HG02970 (cell line): ENCODE measurements at regions not wholly inside any gene's neighbourhood (a gene's known extent, or its start where the extent isn't known, plus 50 kb on each side); places are given as distances from the start of the nearest gene placed in this dataset.

Source experiments
- ATAC-seq: cut with Tn5 transposase; IDR thresholded peaks from one replicate; pipeline ENCODE4 v1.9.1; 2021; ENCODE audit warnings: mild to moderate bottlenecking, moderate library complexity, moderate number of reproducible peaks; ENCODE audit not compliant: unreplicated experiment, low FRiP score

- no peak for ATAC-seq
These were observed 517.7 kb upstream of the PSMD7 start for GRCh38 chr16:73778887-73779286.

- ATAC-seq: no peak
These were observed 520.7 kb upstream of the PSMD7 start for GRCh38 chr16:73775841-73776388.

- no peak for ATAC-seq
These were observed 525.2 kb upstream of the PSMD7 start for GRCh38 chr16:73771196-73772064.

- no peak for ATAC-seq
These were observed 527.8 kb upstream of the PSMD7 start for GRCh38 chr16:73768786-73769203.

GRCh38 chr16:73764321-73764720 lies 532.3 kb upstream of the PSMD7 start:
- no peak for ATAC-seq

GRCh38 chr16:73756289-73757178 lies 540.1 kb upstream of the PSMD7 start:
- ATAC-seq: no peak

GRCh38 chr16:73753931-73754330 lies 542.7 kb upstream of the PSMD7 start:
- no peak for ATAC-seq

GRCh38 chr16:73750639-73751038 lies 546.0 kb upstream of the PSMD7 start:
- ATAC-seq: no peak

GRCh38 chr16:73747328-73747727 lies 549.3 kb upstream of the PSMD7 start:
- no peak for ATAC-seq

GRCh38 chr16:73746554-73746953 lies 550.1 kb upstream of the PSMD7 start:
- ATAC-seq: no peak

GRCh38 chr16:73743665-73744496 lies 552.7 kb upstream of the PSMD7 start:
- ATAC-seq: no peak

GRCh38 chr16:73739049-73739769 lies 557.4 kb upstream of the PSMD7 start:
- no peak for ATAC-seq

- no peak for ATAC-seq
These were observed 558.3 kb upstream of the PSMD7 start for GRCh38 chr16:73738266-73738665.

- no peak for ATAC-seq
These were observed 559.0 kb upstream of the PSMD7 start for GRCh38 chr16:73737637-73738036.

- no peak for ATAC-seq
These were observed 560.7 kb upstream of the PSMD7 start for GRCh38 chr16:73735954-73736353.

- ATAC-seq: no peak
These were observed 561.6 kb upstream of the PSMD7 start for GRCh38 chr16:73735018-73735417.

- ATAC-seq: no peak
These were observed 563.9 kb upstream of the PSMD7 start for GRCh38 chr16:73732681-73733080.

GRCh38 chr16:73732143-73732542 lies 564.5 kb upstream of the PSMD7 start:
- no peak for ATAC-seq

GRCh38 chr16:73730481-73731090 lies 566.0 kb upstream of the PSMD7 start:
- no peak for ATAC-seq
